T-helper 1 cell treated with Interleukin-12 subunit alpha and Interleukin-12 subunit beta and Interleukin-4 antibody, amounts not matched to agents 30 ng/mL and 1 ng/mL, for 36 hours (primary cell): ENCODE measurements at regions not wholly inside any gene's neighbourhood (a gene's known extent, or its start where the extent isn't known, plus 50 kb on each side); places are given as distances from the start of the nearest gene placed in this dataset.

Experiments used
- intact Hi-C: fragments of 100-400 bp; cut with micrococcal nuclease; formaldehyde crosslinking; loops from one replicate; pipeline ENCODE4 v1.15.1; 2024

DNA sequence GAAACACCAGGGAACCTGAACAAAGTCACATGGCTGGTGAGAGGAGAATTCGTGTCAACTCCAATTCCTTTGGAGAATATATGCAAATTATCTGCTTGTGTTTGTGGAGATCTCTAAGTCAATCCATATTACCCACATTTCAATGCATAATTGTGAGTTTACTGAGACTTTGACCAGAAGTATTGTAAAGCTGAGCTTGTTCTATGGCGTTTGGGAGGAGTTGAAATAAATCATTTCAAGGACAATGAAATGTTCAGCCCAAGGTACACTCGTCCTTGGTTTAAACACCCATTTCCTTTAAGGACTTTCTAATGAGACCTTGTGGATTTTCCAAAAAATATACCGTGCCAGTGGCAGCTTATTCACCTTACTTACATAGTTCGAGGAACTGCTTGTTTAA is 186.6 kb upstream of the HDAC9 start:
- intact Hi-C loops, result no loop called here

DNA sequence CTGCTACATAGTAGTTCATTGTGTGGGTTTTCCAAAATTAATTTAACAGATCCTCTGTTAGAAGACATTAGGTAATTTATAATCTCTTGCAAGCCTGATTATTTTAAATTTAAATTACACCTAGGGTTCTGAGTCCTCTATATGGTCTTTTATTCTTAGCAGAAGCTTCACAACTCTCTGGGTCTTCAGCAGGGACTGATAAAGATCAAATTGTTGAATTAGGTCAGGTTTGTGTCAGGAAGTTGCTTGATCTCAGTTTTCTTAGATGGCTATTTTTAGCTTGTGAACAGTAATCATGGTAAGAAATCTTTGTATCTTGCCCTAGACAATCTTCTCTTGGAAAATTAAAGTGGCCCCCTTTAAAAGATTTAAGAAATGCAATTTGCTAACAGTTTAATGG is 183.1 kb upstream of the HDAC9 start:
- intact Hi-C loops, result no loop called here

DNA sequence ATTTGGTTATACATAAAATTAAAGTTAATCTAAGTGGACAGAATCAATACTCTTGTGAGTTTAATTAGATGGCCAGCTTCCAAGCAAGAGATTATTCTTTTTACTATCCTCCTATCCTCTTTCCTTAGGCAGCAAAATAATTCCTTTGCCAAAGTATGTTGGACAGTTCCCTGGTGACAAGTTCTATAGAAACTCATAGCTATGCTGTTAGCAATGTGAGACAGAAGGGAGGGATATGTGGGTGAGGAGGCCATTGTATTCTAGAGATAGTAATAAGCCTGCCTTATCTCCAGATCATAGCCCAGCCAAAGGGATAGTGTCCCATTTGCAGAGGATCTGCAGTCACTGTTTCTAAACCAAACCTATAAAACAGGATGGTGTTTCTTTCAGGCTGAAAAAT is 181.6 kb upstream of the HDAC9 start:
- intact Hi-C loops, result no loop called here

DNA sequence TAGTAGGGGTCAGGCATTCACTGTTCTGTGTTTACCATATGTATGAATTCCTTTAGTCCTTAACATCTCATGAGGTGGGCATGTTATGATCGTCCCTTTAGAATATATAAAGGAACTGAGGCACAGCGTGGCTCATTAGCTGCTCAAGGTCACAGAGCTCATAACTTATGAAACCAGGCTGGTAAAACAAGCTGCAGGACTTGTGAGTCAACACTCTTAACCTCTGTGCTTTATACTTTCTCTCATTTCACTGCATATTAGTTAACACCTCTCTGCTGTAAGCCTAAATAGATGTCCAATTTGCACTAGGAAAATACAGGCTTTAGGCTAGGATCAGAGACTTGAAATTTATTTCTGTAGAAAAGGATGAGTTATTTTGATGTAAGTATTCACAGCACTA is 180.3 kb upstream of the HDAC9 start:
- intact Hi-C loops, result no loop called here

DNA sequence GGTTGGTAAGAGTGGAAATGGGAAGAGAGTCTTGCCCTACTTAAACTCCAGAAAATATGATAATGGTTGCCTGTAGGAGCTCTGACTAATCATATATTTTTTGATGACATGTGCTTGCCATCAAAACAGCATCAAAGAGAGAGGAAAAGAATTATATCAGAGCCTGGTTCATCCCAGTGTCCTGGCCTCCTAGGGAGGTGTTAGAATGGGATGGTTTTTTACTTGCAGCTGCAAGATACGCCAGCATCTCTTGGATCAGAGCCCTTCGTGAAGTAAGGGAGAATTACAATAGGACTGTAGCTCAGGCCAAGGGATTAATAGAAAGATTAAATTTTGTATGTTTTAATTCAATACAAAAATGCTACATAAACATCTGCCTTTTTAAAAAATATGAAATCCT is 177.6 kb upstream of the HDAC9 start:
- intact Hi-C loops, result no loop called here

DNA sequence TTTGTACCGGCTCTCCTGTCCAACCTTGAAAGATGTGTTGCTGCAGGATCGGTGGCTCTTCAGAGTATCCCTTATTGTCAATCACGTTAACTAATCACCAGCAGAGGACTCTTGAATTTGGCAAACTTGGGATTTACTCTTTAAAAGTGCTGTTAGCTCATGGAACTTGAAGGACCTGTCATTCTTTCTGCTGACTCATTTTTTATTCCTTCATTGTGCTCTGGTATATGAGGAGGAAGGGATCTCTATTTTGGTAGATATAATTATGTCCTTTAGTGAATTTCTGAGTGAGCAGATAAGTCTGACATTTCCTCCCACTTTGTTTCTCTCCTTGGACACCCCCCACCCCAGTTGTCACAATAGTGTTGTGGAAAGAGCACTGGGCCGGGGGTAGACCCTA is 175.1 kb upstream of the HDAC9 start:
- intact Hi-C loops, result no loop called here

DNA sequence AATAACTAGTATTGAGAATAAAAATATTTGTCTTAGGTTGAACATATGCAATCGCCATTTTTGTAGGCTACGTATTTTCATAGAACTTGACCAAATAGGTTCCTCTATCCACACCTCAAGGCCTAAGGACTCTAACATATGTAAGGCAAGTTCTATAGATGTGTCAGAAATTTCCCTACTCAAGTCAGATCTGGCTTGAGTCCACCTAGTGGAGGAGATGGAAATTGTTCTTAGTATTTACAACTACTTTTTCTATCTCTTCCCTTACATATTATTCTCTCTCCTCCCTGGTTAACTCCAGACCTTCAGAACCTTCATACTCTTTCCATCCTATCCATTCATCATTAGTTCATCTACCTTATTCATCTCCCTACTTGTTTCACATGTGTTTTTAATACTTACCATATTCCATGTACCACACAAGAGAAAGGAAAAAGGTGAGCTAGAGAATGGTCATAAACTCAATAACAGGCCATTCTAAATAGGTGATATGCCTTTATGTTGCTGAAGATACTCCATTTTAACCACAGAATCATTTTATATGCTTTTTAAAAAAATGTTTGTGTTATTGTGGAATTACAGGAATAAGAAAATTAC is 174.5 kb upstream of the HDAC9 start:
- intact Hi-C loops, result loop anchor here (1.0 kb wide), 3 partner anchors 551 to 1430 kb away; no protein-coding TSS in a partner anchor

DNA sequence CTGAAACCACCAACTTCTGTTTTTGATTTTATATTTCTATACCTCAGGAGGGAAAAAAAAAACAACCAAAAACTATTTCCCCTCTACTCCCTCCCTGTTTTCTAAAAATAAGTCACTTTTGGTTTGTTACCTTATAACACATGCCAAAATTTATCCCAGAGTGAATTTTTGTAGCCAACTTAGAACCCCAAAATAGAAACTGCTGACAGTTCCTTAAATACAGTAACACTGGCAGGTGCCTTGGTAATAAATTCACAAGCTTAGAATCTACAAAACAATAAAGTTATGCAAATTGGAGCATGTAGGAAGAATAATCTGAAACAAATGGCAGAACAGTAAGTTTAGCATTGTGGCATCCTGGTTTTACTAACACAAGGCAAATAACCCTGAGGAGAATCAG is 165.0 kb upstream of the HDAC9 start:
- intact Hi-C loops, result no loop called here

DNA sequence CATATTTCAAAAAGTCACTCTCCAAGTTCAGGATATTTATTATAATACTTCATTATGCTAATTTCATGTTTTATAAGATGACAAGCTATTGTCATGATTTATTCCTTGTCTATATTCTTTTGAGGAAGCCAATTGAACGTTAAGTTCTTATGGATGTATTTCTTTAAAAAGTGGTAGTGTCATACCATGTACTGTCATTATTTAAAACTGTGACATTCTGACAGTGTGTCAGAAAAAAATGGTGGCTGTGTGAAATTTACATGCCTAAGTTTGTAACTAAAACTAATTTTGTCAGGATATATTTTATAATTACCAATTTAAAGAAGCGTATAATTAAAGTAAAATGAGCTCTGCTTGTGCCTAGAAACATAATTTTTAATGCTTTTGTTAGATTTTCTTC is 158.9 kb upstream of the HDAC9 start:
- intact Hi-C loops, result no loop called here

DNA sequence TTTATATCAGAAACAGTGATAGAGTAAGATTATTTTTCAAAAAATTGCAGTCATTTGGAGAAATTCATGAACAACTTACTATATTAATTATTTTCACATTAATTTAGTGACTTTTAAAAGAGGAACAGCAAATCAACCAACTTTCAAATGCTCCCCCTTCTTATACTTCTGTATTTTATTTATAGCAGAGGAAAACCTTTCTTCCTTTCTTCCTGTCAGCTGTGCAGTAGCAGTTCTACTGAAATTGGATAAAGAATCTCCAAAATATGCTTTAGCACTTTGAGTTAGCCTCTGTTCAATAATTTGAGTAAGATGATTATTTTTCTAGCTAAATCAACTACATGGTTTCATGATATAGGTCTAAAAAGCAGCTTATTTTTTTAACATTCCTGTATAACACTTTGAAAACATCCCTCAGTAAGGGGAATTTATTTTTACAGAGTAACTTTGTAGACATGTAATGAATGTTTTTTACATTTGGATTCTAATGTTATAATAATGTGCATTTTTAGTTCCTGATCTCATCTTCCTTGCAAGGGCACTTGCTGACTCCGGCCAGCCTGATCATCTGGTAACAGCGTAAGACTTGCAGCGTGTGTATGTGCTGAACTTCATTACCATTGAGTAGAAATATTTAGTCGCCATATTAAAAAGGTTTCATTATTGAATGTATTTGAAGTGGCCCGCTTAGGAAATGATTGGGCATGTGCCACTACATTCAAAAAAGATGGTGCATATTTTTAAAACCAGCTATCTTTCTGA is 158.3 kb upstream of the HDAC9 start:
- intact Hi-C loops, result no loop called here

DNA sequence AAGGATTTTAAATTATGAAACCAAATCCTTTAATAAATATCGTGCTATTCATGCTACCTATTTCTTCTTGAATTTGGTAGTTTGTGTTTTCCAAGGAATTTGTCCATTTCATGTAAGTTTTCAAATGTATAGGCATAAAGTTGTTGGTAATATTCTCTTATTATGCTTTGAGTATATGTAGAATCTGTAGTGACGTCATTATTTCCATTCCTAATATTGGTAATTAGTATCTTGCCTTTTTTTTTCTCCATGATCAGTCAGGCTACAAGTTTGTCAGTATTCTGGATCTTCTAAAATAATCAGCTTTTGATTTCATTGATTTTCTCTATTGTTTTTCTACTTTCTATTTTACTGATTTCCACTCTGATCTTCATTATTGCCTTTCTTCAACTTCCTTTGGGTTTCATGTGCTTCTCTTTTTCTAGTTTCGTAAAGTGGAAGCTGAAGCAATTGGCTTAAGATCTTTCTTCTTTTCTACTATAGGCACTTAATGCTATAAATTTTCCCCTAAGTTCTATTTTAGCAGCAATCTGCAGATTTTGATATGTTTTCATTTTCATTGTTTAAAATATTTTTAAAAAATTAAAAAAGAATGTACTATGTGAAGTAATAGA is 156.5 kb upstream of the HDAC9 start:
- intact Hi-C loops, result no loop called here

DNA sequence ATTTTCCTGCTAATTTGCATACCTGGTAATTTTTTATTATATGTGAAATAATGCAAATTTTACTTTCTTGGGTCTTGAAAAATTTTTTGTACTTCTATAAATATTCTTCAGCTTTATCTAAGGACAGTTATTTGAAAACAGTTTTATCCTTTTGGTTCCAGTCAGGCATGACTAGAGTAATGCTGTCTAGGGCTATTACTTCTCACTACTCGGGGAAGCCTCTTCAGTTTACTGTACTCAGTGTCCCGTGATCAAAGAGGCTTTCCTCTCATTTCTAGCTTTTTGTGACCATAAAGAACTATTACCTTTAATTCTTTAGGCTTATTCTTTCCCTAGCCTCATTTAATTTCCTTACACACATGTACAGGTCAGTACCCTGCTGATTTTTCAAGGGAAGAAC is 153.8 kb upstream of the HDAC9 start:
- intact Hi-C loops, result no loop called here

DNA sequence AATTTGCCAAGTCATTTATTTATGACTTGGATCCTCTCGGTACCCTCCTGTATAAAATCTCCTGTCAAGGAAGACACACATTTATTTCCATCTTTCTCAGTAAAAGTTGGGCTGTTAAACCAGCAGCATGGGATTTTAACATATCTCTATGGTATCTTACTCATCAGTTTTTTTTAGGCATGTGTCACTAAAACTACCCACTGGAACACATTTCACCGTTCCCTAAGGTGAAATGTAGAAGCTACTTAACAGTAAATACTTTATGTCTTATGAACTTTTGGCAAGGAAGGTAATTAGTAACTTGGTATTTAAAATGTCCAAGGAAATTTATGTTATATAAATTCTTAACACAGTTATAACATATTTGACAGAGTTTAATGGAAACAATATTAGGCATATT is 152.5 kb upstream of the HDAC9 start:
- intact Hi-C loops, result no loop called here

DNA sequence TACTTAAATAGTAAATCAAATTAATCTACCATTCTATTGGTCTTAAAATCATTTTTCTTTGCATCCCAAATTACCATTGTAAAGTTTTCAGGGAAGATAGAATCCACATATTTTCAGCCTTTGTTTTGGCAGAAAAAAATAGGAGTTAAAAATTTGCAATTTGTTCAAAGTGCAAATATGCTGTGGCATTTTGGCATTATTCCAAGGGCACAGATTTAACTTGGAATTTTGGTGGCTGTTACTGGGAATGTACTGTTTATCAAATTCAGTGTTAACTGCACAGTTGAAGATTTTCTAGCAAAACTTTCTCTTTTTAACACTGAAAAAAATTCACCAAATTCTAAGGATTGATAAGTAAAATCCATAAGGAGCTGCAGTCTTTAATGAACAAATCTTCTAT is 151.0 kb upstream of the HDAC9 start:
- intact Hi-C loops, result no loop called here

DNA sequence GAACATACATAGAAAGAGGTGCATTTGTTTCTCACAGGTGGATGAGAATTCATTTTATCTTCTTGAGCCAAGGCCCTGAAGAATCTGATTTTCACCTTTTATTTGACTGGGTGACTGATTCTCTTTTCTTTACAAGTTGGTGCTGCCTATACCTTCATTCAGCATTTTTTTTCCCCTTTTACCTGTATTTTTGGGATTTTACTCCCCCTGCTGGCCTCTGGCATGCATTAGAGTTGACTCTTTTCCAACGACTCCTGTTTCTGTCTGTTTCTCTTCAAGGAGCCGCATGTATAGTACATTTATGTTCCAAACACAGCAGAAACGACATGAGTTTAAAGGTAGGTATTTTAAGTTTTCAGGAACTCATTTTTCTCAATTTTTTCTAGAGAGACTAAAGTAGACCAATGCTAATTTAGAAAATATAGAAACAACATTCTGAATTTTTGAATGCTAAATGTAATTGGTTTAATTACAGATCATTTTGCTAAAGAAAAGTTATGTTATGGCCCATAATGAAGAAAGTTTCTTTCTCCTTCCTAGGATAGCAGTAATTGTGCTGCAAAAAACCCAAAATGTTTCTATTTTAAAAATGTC is 149.8 kb upstream of the HDAC9 start:
- intact Hi-C loops, result loop anchor here (1.0 to 5.0 kb wide), 4 partner anchors 575 to 1453 kb away; no protein-coding TSS in a partner anchor

DNA sequence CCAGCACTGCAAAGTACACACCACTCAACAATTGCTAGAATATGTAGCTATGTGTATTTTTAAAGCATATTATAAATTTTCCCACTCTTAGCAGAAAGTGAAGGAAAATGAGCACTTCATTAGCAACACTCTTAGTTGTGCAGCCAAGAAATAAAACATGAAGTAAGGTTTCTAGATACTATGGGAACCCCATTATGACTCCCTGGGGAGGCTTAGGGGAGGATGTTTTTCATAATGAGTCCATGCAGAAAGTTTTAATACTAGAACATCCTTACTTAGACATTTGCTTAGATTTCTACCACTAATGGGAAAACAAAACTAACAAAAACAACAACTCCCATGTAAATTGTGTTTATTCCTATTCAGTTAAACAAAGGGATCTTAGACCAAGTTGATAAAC is 148.4 kb upstream of the HDAC9 start:
- intact Hi-C loops, result loop anchor here (2.0 to 5.0 kb wide), 2 partner anchors 640 to 1455 kb away; no protein-coding TSS in a partner anchor

DNA sequence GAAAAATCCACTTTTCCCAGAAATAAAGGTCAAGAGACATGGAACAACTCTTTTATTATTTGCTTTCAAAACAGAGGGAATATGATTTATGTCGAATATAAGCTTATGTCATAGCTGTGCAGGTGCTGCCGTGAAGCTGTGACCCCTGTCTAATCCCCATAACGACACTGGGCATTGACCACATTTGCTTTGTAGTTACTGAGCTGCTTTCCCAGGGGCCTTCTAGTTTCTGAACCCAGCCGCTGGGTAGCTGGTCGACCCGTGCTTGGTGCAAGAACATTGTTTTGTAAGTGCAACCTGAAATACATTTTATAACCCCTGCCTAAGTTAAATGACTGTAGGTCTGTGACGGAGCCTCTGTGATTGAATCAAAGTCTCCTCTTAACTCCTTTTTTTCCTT is 144.9 kb upstream of the HDAC9 start:
- intact Hi-C loops, result loop anchor here (10.0 kb wide), 3 partner anchors 224 to 1094 kb away; partner anchors contain the start of gene TWIST1

DNA sequence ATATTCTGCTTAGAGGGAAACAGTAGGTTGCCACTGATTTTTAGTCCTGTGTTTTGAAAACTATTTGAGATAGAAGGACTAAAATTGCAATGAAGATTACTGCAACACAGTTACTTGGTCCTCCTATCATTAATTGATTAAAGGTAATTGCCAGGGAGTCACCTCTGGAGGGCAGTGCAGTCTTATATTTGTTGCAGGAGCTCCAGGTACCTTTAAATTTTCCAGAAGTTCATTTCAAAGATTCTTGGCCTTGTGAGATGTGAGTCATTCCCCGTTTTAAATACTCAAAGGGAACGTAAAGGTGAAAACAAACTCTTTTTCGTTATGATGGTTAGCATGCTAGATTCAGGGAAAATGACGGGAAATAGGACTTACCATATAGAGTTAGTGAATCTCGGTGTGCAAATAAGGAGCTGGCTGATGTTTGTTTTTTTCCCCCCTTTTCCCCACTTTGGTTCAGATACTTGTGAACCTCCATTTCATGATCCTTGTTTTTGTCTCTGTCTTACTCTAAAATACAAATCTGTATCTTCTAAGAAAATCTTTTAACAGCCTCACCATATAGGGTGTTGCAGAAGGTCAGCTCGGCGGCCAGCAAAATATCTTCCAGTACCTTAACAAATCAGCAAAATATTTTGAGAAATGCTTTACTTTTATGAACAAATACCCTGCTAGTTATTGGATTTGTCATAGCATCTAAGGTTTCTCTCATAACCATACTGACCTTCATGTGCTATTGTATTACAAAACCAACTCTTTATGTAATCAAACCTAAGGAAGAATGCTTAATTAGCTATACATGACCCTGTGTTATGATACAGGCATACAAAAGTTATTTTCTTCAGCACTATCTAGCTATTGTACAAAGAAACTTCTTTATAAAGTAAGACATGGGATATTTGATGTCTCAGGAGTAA is 143.0 kb upstream of the HDAC9 start:
- intact Hi-C loops, result loop anchor here (1.0 to 10.0 kb wide), 4 partner anchors 222 to 1313 kb away; partner anchors contain the start of gene TWIST1

DNA sequence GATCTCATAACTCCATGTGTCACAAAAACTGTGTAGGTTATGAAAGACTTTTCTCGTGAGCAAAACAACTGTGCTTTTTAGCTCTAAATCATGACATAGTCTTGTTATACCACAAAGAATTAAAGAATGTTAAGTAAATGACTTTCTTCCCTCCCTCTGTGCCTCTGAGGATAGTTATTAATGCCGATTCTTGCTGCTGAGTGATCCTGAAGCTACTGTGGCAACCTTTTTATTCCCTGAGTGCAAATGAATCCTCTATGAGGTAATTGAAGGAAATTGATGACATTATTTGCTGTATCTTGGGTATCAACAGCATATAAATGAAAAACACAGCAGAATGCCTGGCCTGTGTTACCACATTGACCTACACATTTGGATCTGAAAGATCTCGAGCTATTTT is 142.2 kb upstream of the HDAC9 start:
- intact Hi-C loops, result loop anchor here (10.0 kb wide), 3 partner anchors 221 to 1091 kb away; partner anchors contain the start of gene TWIST1

DNA sequence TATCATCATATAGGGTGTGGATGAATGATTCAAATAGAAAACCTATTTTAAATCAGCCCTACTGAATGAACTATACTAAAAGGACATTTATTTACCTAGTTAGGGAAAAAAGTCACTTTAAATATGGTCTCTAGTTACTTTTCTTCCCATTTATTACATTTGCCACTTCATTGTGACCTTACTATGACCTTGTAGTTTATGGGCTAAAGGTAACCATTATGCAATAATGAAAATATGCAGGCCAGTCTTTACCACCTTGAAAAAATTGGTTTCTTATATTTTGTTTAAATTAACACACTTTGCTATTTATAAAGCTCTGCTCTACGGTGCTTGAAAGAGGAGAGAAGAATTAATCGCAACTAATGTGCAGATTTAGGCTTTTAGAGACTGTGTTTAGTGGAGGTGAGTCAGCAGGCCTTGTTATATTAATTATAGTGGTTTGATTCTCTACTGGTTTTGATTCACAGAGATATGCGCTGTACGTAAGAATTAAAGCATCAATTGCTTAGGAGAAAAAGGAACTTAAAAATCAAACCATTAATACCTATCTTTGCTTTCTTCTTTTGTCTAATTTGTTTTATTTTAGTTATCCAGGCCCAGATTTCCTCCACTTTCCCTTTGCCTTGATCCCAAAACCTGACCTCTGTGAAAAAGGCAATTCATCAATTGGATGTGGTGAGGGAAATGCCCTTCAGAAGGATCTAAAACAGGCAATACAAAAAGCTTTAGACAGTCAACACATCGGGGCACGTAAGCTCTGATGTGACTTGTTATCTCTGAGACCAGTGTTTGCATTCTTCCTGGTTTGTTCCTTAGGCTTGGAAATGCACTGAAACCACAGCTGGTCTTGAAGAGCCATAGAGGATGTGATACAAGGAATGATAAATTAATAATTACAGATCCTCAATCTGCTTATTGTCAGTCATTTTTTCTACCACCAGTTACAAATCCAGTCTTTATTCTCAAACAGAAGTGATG is 141.2 kb upstream of the HDAC9 start:
- intact Hi-C loops, result loop anchor here (5.0 to 10.0 kb wide), 4 partner anchors 220 to 1353 kb away; partner anchors contain the start of genes POLR1F and TWIST1
